HEK293T (cell line): ENCODE measurements at regions not wholly inside any gene's neighbourhood (a gene's known extent, or its start where the extent isn't known, plus 50 kb on each side); places are given as distances from the start of the nearest gene placed in this dataset.

Experiments used
- CTCF ChIA-PET: fragments of 350-600 bp; formaldehyde crosslinking; extraction: SDS; loops from one replicate; lab custom pipeline; 2021; ENCODE audit warnings: antibody characterized with exemption, inconsistent platforms; lab: Yijun Ruan, JAX
- POLR2A ChIA-PET: fragments of 350-600 bp; formaldehyde crosslinking; extraction: SDS; loops from one replicate; lab custom pipeline; 2020; ENCODE audit warnings: antibody characterized with exemption, inconsistent platforms; lab: Yijun Ruan, JAX
- DNase-seq: peaks from one replicate; pipeline ENCODE4 v3.0.0; 2012; ENCODE audit warnings: mixed read lengths; ENCODE audit errors: extremely low spot score
- ARNT ChIP-seq: fragments of 450-650 bp; IDR thresholded peaks from 2 replicates; pipeline ENCODE4 v1.6.1; 2017; ENCODE audit warnings: mild to moderate bottlenecking
- BHLHE40 ChIP-seq: fragments of 450-650 bp; IDR thresholded peaks from 2 replicates; pipeline ENCODE4 v1.6.1; 2016; ENCODE audit warnings: mild to moderate bottlenecking, moderate library complexity, borderline replicate concordance
- CTBP1 ChIP-seq: fragments of 450-650 bp; IDR thresholded peaks from 2 replicates; pipeline ENCODE4 v1.6.1; 2016; ENCODE audit warnings: borderline replicate concordance
- ELF4 ChIP-seq: fragments of 450-650 bp; IDR thresholded peaks from 2 replicates; pipeline ENCODE4 v1.6.1; 2017; ENCODE audit warnings: antibody characterized with exemption
- FOXA1 ChIP-seq: fragments of 450-650 bp; IDR thresholded peaks from 2 replicates; pipeline ENCODE4 v1.6.1; 2016; ENCODE audit warnings: mild to moderate bottlenecking
- FOXK2 ChIP-seq: fragments of 450-650 bp; IDR thresholded peaks from 2 replicates; pipeline ENCODE4 v1.6.1; 2016; ENCODE audit warnings: mild to moderate bottlenecking
- FOXM1 ChIP-seq: fragments of 450-650 bp; IDR thresholded peaks from 2 replicates; pipeline ENCODE4 v1.6.1; 2017; ENCODE audit warnings: mild to moderate bottlenecking, borderline replicate concordance
- HDGF ChIP-seq: fragments of 450-650 bp; IDR thresholded peaks from 2 replicates; pipeline ENCODE4 v1.6.1; 2017; ENCODE audit warnings: antibody characterized with exemption, borderline replicate concordance
- L3MBTL2 ChIP-seq: fragments of 450-650 bp; conservative IDR thresholded peaks from 2 replicates; pipeline ENCODE4 v1.6.1; 2016; ENCODE audit warnings: mild to moderate bottlenecking
- LEF1 ChIP-seq: fragments of 450-650 bp; IDR thresholded peaks from 2 replicates; pipeline ENCODE4 v1.6.1; 2017; ENCODE audit warnings: mild to moderate bottlenecking, borderline replicate concordance
- NFRKB ChIP-seq: fragments of 450-650 bp; IDR thresholded peaks from 2 replicates; pipeline ENCODE4 v1.6.1; 2016; ENCODE audit warnings: mild to moderate bottlenecking, moderate library complexity
- SP1 ChIP-seq: fragments of 450-650 bp; IDR thresholded peaks from 2 replicates; pipeline ENCODE4 v1.6.1; 2017
- SUZ12 ChIP-seq: fragments of 450-650 bp; IDR thresholded peaks from 2 replicates; pipeline ENCODE4 v1.6.1; 2016; ENCODE audit warnings: mild to moderate bottlenecking
- TARDBP ChIP-seq: fragments of 450-650 bp; IDR thresholded peaks from 2 replicates; pipeline ENCODE4 v1.6.1; 2016
- ZNF384 ChIP-seq: fragments of 450-650 bp; IDR thresholded peaks from 2 replicates; pipeline ENCODE4 v1.6.1; 2016
- TF ChIP-seq, protein P1 (sequence below): fragments of 450-650 bp; IDR thresholded peaks from 2 replicates; pipeline ENCODE4 v1.6.1; 2016

DNA sequence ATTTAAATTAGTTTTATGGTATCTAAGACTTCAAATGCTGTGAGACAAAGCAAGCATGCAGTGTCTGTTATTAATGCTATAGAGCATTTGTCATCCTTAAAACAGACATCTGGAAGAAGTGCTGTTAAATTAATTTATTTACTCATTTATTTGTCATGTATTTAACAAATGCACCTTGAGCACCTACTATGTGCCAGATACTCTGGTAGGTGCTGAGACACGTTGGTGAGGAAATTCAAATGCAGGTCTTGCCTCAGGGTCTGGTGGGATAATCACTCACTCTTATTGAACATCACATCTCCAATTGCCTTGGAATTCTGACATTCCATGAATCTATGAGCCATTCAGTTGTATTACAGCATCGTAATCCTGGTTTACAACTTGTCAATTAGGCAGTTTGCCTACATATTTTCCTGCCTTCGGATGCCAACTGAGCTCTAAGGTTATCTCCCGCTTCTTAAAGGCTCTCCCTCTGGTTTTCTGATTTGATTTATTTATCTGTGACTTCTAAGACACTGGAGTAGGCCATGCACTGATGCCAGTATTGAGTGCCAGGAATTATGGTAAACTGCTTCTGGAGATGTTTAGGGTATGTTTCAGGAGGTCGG, 56.0 kb upstream of the RPS23 start:
- CTCF ChIA-PET, result interaction anchor here (0.5 kb wide), 1 partner anchor 1783 kb away, joined by 3 read pairs; no protein-coding TSS in a partner anchor
- POLR2A ChIA-PET, result no interaction called here
- TF ChIP-seq FOXA1 (no peak), SP1 (no peak), SUZ12 (no peak), HDGF (no peak), ARNT (no peak)
- no peak for DNase-seq

DNA sequence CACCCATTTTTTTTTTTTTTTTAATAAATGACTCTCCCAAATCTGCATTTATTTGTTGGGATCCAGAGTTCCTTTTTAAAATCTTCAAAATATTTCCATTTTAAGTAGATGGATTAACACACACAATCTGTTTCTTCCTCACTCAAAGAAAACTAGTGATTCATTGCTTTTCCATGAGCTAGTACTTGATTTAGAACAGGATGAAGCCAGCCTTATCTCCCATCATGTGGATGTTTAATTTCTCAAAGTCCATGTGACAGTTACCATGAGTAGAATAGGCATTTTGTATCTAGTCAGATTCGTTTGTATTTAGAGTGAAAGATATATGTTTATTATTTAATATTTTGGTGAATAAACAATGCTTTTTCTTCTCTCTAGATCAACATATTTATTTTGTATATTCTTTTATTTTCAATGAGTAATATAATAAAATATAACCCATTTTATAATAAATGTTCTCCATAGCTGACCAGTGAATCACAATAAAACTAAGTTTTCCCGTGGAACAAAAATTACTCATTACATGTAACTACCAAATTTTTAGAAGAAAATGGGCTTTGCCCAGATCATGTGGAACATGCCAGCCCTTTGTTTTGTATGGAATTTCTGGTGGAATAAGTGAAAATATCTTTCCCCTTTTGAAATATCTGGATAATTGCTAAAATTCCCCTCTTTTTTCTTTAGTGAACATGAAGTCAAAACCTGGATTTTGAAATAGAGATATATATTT, 54.9 kb upstream of the RPS23 start:
- TF ChIP-seq, protein P1, sequence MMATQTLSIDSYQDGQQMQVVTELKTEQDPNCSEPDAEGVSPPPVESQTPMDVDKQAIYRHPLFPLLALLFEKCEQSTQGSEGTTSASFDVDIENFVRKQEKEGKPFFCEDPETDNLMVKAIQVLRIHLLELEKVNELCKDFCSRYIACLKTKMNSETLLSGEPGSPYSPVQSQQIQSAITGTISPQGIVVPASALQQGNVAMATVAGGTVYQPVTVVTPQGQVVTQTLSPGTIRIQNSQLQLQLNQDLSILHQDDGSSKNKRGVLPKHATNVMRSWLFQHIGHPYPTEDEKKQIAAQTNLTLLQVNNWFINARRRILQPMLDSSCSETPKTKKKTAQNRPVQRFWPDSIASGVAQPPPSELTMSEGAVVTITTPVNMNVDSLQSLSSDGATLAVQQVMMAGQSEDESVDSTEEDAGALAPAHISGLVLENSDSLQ, result no peak
- TF ChIP-seq ELF4 (no peak), ZNF384 (no peak), LEF1 (no peak), SUZ12 (no peak), ARNT (no peak), FOXM1 (no peak), SP1 (no peak), HDGF (no peak), NFRKB (no peak), FOXK2 (no peak), FOXA1 (no peak), BHLHE40 (no peak), TARDBP (no peak), L3MBTL2 (no peak), CTBP1 (no peak)
- CTCF ChIA-PET, result no interaction called here
- POLR2A ChIA-PET, result no interaction called here

DNA sequence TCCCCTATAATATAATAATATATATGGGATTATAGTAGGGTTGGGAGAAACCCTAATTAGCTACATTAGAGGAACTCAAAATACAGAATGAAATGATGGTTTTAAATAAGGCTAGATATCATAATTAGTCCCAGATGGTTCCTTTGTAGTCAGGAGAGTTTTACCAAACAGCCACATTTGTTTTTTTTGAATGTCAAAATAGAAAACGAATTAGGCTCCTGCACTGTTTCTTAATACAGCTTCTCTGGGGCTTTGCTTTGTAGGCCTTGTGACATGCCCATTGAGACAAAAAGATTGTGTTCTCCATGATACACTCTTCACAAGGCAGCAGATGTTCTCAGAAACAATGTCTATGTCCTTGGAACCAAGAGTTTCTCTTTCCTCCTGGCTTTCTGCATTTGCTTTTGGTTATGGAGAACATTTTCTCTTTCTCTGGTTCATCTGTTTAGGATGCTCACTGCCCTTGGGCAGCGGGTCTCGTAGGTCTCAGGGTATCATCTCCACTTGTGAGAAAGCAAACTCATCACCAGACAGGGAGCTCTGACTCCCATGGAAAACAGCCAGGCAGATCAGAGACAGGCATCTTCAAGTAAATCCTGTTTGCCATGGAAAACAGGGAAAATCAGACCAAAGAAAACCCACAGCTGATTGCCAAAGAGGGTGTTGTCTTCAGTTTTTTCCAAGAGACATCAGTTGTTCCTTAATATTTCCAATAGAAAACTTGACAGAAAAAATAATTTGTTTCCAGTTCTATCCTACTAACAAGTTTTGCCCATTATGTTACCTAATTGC, 54.1 kb upstream of the RPS23 start:
- TF ChIP-seq SP1, result no peak
- no peak for TF ChIP-seq FOXA1
- TF ChIP-seq HDGF, result no peak
- TF ChIP-seq NFRKB, result no peak
- TF ChIP-seq ARNT, result no peak
- CTCF ChIA-PET, result interaction anchor here (0.7 to 0.9 kb wide), 2 partner anchors 17 to 19 kb away, joined by 3 read pairs; no protein-coding TSS in a partner anchor
- no peak for DNase-seq
- POLR2A ChIA-PET, result no interaction called here

More for the DNA sequence above, 54.9 kb upstream of the RPS23 start:
- no peak for DNase-seq

DNA sequence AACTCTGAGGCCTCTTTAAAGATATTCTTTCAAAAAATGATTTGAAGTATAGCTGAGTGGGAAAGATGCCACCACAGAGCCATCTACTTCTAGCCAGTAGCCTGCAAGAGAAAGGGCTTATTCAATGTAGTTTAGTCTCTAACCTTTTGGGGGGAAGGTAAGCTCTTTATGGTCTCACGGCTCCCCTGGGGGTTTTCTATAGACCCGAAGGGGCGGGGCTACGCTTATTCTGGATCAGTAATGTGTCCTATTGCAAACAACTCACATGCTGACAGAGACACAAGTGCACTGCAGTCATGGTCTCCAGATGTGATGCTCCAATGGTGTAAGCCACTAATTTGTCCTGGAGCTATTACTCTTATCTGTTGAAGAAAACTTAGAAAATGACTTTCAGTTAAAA, 53.4 kb upstream of the RPS23 start:
- TF ChIP-seq NFRKB (no peak), CTBP1 (no peak), SUZ12 (no peak), HDGF (no peak), BHLHE40 (no peak), FOXK2 (no peak), TARDBP (no peak), SP1 (no peak), FOXM1 (no peak)
- TF ChIP-seq, protein P1, result no peak
- POLR2A ChIA-PET, result no interaction called here
- CTCF ChIA-PET, result interaction anchor here (0.7 to 0.9 kb wide), 2 partner anchors 17 to 19 kb away, joined by 3 read pairs; no protein-coding TSS in a partner anchor
- no peak for DNase-seq

DNA sequence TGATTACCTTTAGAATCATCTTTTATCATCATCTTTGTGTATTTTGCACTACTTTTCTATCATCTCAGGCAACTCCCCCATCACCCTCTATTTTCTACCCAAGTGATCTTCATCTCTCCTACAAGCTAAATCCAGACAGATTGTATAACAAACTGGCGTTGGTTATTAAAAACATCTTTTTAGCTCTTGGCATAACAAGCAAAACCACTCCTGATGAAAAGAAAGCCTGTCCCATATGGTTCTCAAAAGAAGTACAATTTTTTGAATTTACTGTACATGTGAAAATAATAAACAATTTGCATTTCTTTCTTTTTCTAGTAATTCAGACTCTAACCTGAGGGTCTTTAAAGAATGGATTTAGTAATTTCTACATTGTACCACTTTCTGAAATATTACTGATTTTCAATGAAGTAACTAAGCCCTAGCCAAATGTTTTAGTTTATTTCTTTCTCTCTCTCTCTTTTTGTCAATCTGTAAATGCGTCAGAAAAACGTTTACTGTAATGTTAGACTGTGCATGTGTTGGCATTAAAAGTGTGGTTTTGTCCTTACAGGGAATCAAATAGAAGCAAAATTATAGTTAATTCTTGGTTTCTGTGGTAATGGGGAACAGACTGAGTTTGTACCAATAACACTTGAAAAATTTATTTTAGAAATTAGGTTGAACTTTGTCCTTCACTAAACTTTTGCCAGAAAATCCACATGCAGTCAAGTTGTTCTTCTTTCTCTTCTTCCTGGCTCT, 52.5 kb upstream of the RPS23 start:
- no peak for DNase-seq
- ChIA-PET POLR2A (no interaction called here), CTCF (no interaction called here)
- TF ChIP-seq HDGF (no peak), LEF1 (no peak), BHLHE40 (no peak), CTBP1 (no peak), SP1 (no peak), FOXA1 (no peak), TARDBP (no peak), FOXK2 (no peak), L3MBTL2 (no peak), NFRKB (no peak), ELF4 (no peak), ARNT (no peak), ZNF384 (no peak), SUZ12 (no peak), FOXM1 (no peak)
- TF ChIP-seq, protein P1, result no peak
